HG03135 (cell line): ENCODE measurements at regions not wholly inside any gene's neighbourhood (a gene's known extent, or its start where the extent isn't known, plus 50 kb on each side); places are given as distances from the start of the nearest gene placed in this dataset.

Experiments used
- ATAC-seq: cut with Tn5 transposase; IDR thresholded peaks from one replicate; pipeline ENCODE4 v1.9.1; 2021; ENCODE audit warnings: mild to moderate bottlenecking, moderate library complexity; ENCODE audit not compliant: unreplicated experiment

DNA sequence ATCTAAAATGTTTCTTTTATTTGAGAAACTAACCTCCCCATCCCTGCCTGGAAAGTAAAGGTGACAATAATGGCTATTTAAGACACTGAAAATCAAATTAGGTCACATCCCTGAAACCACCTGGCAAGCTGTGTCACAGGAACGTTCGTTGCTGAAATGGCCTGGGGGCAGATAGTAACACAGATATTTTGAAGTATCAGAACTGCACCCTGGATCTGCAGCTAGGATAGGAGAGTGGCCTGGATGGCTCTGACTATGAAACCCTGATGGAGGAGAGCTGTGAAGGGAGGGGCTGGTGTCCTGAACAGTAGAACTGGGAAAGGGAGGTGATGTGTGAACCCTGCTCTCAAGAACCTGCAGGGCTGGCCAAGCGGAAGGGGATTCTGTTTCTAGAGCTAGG, 648.3 kb upstream of the CFAP20DC start:
- ATAC-seq, result no peak

DNA sequence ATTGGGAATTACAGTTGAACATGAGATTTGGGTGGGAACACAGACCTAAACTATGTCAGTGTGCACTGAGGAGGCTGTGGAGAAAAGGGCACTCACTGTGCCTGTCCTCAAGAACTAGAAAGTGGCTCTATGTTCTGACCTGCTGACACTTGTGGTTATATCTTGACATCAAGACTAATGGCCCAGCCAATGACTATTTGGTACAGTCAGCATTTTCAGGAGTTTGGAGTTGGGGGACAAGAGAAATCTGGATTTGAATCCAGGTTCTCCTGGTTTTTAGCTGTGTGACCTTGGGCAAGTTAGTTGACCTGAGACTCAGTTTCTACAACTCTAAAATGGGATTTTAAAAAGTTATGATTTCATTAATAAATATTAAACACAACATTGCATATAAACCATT, 647.0 kb upstream of the CFAP20DC start:
- no peak for ATAC-seq

DNA sequence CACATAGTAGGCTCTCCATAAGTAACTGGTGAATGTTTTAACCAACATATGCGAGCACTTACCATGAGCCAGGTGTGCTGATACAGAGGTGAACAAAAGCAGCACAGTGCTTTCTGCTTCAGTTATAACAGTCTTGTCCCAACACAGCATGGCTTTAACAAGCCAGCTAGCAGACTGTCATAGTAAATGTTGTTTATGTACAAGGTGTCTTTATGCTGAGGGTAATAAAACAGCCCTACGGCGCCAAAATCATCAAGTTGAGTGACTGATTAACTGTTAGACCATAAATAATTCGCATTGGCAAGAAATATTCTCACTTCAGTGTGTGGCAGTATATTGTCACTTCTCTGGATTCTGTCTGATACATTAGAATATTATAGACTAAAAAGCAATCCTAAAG, 646.0 kb upstream of the CFAP20DC start:
- no peak for ATAC-seq

DNA sequence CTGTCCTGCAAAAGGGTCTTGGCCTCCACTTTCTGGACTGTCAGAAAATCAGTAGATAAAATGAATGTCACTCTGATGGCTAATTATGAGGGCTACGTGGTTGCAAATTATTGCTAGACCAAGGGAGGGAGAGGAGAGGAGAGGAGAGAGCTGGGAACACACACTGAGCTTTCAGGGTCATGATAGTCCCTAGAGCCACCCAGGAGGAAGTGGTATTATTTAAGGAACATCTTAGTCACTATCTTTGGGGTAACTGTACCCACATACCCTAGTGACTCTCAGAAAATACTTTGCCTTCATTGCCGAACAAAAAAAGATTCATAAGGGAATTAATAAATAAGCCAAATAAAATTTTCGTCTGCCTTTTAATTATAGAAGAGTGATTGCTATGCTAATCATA, 642.3 kb upstream of the CFAP20DC start:
- ATAC-seq, result no peak

DNA sequence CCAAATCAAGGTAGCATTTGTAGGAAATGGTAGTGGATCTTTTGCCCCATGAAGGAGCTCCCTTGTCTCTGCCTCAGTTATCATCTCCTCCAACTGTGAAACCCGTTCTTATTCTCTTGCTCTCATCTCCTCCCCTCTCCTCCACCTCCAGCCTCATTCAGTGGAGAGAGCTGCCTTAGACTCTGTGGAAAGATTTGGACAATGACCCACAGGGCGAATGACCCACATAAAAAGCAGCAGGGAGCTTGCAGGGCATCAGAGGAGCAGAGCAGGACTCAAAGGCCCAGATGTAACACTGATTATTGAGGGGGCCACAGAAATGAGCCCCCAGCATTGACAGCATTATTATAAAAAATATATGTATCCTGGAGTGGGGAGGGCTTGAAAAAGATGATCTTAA, 641.1 kb upstream of the CFAP20DC start:
- ATAC-seq, result no peak

DNA sequence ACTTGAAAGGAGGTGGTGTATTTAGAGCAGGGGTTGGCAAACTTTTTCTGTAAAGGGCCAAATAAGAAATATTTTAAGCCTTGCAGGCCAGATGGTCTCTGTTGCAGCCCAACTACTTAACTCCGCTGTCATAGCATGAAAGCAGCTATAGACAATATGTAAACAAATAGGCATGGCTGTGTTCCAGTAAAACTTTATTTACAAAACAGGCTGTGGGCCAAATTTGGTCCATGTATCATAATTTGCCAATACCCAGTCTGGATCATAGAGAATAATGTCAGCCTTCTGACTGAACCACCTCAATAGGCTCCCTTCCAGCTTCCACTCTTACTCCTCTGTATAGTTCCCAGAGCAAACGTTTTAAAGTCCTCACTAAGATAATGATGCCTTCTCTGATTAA, 638.8 kb upstream of the CFAP20DC start:
- ATAC-seq, result no peak

DNA sequence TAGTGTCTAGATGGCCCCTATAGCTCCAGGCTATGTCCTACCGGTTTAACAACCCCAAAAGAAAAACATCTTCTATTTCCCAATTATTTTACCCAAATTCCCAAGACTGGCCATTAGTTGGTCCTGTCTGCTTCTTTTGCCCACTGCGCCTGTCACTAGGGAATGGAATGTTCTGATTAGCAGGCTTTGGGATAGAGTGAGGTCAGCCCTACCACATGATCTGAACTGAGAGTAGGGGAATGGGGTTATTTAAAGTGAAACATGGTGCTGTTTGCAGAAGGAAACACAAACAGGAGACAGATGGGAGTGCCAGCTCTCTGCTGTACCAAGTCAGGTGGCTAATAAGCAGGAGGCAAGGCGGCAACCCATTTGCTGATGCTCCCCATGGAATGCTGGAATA, 635.6 kb upstream of the CFAP20DC start:
- no peak for ATAC-seq

DNA sequence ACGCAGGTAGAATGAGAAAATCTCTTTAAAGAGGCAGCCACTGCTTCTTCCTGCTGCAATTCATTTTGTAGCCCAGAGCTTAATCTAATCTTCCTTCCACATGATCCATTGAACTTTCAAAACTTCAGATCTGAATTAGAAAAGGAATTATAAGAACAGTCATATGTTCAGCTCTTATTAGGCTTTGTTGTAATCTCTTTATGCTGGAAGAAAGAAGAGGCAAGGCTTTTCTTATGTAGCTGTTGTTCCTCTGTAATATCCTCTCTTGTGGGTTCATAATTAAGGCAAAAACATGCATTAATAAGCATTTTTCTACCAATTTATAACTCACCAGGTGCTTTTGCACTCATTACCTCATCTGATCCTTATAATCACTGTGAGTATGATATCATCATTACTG, 634.9 kb upstream of the CFAP20DC start:
- no peak for ATAC-seq

DNA sequence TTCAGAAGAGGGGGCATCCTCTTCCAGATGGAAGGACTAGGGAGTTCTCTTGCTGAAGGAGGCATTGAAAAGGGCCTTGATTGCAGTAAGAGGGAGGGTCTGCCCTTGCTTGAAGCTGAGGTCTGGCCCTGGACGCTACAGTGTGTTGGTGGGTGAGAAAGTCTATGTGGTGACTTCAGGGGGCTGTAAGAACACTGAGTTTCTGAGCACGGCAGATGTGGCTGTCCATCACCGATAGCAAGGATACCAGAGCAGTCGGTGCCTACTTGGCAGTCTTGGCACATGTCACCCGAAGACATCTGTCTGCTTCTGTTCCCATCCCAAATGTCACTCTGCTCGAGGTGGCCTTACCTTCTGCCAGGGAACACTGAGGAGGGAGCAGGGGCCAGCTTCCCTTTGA, 631.1 kb upstream of the CFAP20DC start:
- no peak for ATAC-seq

DNA sequence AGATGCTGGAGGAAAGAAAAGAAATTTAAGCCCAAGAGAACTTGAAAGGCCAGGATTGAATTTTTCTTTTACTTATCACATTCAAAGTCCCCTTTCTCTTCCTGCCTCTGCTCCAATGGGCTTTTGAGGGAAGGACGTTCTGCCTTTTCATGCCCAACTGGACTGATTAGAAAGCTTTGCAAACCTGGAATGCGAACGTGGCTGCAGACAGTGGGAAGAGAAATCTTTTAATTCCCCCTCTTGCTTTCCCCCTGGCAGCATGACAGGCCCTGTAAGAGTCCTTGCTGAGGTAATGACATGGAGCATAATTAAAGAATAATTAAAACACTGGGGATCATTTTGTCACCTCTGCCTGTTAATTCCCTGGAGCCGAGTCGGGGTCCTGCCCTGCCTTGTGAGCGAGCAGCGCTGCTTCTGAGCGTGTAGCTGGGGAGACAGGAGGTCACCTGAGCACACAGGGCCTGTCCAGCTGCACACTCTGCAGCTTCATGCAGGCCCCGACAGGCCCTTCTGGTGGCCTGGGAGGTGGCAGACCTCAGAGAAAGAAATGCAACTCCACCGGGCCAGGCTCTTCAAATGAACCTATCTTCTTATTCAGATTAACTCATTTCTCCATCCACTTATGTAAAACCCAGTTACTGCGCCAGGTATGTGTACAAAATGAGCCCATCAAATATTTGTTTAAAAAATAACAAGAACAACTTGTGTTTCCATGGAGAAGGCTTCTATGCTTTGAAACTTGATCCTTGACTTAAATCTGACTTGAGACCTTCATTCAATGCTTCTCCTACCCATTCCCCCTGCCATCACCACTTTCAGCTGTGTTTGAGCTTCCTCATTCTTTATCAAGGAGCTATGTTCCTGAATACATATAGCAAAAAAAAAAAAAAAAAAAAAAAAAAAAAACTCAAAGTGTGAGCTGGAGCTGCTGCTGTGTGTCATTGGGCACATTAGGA, 628.2 kb upstream of the CFAP20DC start:
- ATAC-seq, result no peak

DNA sequence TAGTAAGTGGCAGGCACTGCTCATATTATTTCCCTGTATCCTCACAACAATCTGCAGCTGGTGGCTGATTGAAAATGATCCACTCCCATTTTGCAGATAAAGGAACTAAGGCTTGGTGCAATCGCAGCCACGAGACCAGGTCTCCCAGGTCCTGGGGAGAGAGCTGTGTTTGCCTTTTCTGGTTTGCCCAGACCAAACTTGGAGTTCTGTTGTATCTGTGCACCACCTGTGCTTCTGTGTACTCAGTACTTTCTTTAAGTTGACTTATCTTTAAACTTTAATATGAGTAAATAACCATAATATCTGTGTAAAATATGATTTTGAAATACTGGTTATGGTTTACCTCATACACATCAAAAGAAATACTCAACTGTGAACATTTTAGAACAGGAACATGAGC, 625.7 kb upstream of the CFAP20DC start:
- no peak for ATAC-seq

DNA sequence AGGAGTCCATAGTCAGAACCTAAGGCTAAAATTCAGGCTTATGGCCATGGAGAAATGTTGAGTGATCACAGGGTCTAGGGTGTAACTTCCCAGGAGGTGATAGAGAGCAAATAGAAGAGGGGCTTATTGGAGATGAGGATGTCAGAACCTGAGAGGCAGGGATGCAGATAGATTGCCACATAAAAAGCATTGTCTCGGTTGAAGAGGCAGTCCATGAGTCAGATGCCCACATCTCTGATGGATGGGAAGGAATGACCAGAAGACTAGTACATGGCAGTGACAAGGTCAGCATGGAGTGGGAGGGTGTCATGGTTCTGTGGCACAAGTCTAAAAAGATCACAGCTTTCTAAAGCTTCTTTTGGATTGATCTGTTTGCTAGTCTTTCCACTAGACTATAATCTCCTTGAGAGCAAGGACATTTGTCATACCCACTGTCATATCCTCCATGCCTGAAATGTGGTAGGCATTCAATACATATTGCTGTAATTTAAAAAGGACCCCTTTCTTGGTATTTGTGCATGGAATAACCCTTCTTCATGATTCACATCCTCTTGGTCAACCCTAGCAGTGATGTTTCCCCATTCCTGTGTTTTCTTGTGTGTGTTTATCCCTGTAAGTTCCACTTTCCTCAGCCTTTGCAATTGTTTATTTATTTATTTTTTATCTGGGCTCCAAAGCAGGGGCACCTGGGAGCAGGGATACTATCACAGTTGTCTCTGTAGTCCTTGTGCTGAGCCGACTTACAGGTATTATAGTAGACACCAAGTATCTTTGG, 613.4 kb upstream of the CFAP20DC start:
- ATAC-seq, result no peak

DNA sequence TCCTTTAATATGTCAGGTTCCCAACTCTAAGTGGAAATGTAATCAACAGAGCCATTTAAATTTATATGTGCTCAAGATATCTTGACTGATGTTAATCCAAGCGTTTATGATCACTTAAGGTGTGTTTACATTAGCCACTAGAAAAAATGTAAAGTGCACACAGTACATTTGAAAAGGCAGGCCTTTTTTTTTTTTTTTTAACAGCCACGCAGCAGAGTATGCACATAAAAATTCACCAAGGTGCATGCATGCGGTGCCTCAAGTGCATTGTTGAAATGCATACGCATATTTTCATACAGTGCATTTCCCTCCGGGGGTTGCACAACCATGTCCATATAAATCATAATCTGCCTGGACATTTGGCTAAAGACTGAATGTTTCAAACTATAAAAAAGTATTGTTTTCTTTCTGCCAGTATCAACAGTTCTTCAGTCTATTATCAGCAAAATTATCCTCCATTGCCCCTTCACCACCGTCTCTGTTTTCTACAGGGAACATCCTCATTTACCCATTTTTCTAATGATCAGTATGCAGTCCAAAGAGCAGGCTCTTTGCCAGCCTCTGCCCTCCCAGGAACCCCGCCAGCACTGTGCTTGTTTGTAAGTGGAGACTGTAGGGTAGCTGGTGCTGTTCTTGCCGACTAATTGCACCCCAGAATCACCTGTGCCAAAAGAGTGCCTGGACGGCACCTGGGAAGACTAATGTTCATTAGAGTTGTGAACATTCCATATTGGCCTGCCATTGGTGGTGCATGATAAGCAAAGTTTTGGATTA, 611.2 kb upstream of the CFAP20DC start:
- ATAC-seq, result no peak

DNA sequence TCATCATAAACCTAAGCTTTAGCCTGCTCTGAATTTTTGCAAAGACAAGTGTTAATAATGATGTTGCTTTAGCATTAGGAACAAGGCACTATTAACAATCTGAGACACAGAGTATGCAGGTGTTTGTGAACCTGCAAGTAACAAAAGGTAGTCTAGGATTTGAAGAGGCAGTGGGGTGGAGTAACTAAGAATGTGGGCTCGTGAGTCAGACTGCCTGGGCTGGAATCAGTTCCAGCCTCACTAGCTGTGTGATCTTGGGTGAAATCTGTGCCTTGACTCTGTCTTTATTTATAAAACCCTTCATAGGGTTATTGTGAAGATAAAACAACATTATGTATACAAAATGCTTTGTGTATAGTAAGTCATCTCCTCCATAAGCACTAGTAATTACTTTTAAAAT, 610.6 kb upstream of the CFAP20DC start:
- no peak for ATAC-seq

DNA sequence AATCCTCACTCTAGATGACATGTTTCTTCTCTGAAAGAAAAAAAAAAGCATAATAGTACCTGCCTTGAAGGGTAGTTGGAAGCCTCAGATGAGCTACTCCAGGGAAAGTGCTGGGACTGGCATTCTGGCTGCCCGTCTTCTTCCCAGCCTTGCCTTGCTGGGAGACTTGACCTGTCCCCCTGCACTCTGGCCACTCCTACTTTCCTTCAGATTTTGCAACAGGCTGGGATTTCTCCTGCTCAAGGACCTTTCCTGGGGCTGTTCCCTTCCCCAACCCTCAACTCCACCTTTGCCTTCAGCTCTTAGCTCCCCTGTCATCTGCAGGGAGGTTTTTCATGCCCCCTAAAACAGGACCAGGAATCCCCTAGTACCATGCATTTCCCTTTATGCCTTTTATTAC, 609.9 kb upstream of the CFAP20DC start:
- ATAC-seq, result no peak

DNA sequence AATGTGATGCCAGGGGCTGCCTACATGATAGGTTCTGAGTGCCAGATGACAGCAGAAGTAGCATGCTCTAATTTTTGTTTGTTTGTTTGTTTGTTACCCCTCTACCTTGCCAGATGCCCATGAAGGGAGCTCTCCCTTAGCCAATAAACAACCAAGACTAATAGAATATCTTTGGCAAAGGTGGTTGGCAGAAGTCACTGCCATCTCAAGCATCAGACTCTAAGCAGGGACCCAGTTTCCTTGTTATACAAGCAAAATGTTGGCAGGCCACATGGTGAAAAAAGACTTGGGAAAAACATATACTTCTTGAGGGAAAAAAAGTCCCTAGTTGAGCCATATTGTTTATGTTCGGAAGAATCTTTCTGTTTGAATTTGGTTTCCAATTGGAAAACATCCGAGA, 609.0 kb upstream of the CFAP20DC start:
- ATAC-seq, result no peak

DNA sequence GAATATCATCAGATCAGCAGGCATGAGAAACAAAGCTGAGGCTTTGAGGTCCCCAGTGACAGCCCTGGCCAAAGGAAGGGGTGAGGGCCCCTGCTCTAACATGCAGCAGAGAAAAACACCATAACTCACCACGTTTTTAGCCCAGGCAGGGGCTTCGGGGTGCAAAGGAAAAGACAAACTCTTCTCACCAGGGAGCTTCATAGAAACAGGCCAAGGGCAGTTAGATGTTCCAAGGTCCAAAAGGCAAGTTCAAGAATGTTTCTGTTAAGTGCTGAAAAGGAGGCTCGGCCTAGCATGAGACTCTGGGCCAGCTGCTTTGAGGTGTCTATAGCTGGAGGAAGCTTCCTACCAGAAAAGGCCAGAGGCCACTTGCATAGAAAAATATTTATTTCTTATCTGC, 608.4 kb upstream of the CFAP20DC start:
- no peak for ATAC-seq

DNA sequence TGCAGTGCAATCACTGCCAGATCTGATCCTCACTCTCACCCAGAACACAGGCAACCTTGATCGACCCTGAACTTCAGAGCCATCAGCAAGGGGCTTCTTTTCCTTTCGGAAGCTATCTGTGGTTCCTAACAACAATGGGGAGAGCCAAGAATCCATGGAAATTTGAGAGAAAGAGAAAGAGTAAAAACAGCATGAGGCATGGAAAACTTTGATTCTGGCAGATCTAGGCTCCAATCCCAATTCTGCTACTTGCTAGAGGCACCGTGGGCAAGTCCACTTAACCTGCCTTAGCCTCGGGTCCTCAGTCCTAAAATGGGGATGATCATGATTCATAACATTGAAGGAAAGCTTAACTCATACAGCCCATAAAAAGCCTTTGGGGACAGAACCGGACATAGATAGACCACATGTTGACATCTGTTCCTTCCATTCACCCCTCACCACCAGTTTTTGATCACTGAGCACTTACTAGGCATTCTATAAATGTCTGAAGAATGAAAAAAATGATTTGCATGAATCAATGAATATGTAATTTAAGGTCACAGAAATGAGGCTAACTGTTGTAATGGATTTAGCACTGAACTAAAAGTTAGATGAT, 605.7 kb upstream of the CFAP20DC start:
- no peak for ATAC-seq

DNA sequence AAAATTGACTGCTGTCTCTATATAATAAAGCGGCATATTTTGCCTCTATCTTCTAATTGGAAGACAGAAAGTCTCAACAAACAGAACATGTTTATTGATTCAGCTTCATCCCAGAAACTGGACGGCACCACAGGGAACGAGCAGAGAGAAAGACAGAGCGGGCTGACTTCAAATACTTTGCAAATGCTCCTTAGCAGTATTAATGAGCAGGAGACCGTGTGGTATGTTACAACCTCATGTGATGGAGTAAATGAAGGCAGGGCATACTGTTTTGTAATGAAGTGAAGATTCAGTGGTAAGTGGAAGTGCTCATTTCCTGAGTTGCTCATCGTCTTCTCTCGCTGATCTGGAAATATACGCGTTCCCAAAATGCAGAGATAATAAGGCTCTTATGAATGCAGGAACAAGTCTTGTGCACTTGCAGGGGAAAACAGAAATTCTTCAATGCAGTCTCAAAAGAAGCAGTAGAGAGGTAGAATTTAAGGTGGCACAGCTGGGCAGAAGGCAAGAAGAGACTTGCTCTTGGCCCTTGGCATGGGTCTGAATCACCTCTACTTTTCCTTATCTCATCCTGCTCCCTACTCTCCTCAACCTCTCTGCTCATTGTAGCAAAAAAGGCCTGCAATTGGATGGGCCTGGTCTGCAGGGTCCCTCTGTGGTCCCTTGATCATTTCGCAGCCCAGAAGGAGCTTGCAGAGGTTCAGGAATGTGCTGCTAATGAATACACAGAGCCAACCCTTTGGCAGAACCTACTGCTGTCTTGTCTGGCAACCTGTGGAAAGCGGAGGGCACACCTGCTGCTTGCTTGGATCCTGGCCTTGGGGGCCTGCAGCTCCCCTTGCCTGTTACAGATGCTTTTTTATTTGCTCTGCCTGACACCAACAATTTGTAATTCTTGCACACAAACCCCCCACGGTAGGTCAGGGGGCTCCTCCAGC, 604.9 kb upstream of the CFAP20DC start:
- no peak for ATAC-seq

DNA sequence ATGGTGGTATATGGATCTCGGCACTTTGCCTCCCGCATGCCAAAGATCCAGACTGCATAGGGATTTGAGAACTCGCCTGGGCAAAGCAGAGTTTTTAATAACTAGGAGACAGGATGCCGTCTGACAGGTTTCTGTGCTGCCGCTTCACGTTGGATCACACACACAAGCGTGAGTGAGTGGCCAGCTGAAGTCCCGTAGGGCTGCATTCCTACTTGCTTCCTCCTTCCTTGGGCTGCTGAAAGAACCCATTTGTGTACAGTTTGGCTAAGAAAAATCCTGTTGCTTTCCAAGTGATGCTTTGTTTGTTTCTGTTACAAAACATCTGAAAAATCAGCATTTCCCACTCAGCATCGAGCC, 604.3 kb upstream of the CFAP20DC start:
- ATAC-seq, result no peak
